K562 (cell line): ENCODE measurements at regions not wholly inside any gene's neighbourhood (a gene's known extent, or its start where the extent isn't known, plus 50 kb on each side); places are given as distances from the start of the nearest gene placed in this dataset.

ENCODE experiments used
- ATAC-seq: fragments of 200-7000 bp; cut with Tn5 transposase; 3 replicates; pipeline ENCODE4 v1.9.1; 2020; ENCODE audit warnings: moderate library complexity
- BruUV-seq: library from RNA; stranded (reverse); fragments of 400-500 nt; replicated peaks from 2 replicates; lab custom pipeline; 2021; lab: Mats Ljungman, UMichigan
- CTCF ChIA-PET: fragments of 300-600 bp; formaldehyde crosslinking; extraction: SDS; loops from one replicate; lab custom pipeline; 2021; ENCODE audit warnings: low intra/inter-chr PET ratio; lab: Yijun Ruan, JAX
- POLR2A ChIA-PET: fragments of 300-600, 350-650 bp; sonication (Branson Sonifier 250); formaldehyde crosslinking; extraction: SDS; loops from one replicate; lab custom pipeline; 2021; ENCODE audit warnings: antibody characterized with exemption, inconsistent platforms; lab: Yijun Ruan, JAX
- DNase-seq, 4 experiments: peaks; one replicate each; pipeline versions ENCODE4 v3.0.0 to v3.0.0-alpha.2; 2011 to 2018; ENCODE audit warnings: low spot score in 3 of 4, mixed read lengths in 3 of 4; ENCODE audit errors: extremely low read depth in 1 of 4
- FAIRE-seq: peaks from 2 replicates; lab custom pipeline; 2011; peaks lifted over from hg19 to GRCh38; lab: Jason Lieb, UNC
- H2AFZ ChIP-seq: 2 replicates; pipeline ENCODE4 v1.6.0; 2011; ENCODE audit warnings: low read depth, low read length, control low read depth, inconsistent platforms
- H3K27ac ChIP-seq: fragments of 200-600 bp; 3 replicates; pipeline ENCODE4 v1.8.0; 2011; ENCODE audit warnings: low read depth, mild to moderate bottlenecking, control low read depth, inconsistent platforms, low read length, moderate library complexity, mixed read lengths; ENCODE audit errors: extremely low read depth
- H3K27me3 ChIP-seq, 2 experiments: fragments of 300-600 bp in 1 of 2; 2 replicates in 1 of 2; 3 replicates in 1 of 2; pipeline versions ENCODE4 v1.6.0 to v1.8.0; 2011; ENCODE audit warnings: inconsistent platforms in 2 of 2, low read length in 2 of 2, mild to moderate bottlenecking in 1 of 2, mixed read lengths in 1 of 2, moderate library complexity in 1 of 2; ENCODE audit not compliant: control insufficient read depth in 2 of 2, insufficient read depth in 2 of 2
- H3K36me3 ChIP-seq: fragments of 300-600 bp; 3 replicates; pipeline ENCODE4 v1.8.0; 2011; ENCODE audit warnings: mild to moderate bottlenecking, low read length, inconsistent platforms; ENCODE audit not compliant: control insufficient read depth, insufficient read depth
- H3K4me1 ChIP-seq, 2 experiments: fragments of 200-600 bp in 1 of 2; replicated peaks in 1 of 2; 2 replicates in 1 of 2; 3 replicates in 1 of 2; pipeline versions ENCODE4 v1.5.1 to v1.8.0; 2011; ENCODE audit warnings: inconsistent platforms in 2 of 2, low read length in 2 of 2, mild to moderate bottlenecking in 1 of 2, mixed read lengths in 1 of 2, moderate library complexity in 1 of 2; ENCODE audit not compliant: control insufficient read depth in 2 of 2, insufficient read depth in 2 of 2
- H3K4me2 ChIP-seq: 2 replicates; pipeline ENCODE4 v1.6.1; 2011; ENCODE audit warnings: low read length, control low read depth, inconsistent platforms, mixed read lengths; ENCODE audit not compliant: insufficient read depth
- H3K4me3 ChIP-seq: fragments of 200-600 bp; sonication (generic), shearing (Covaris generic); 2 replicates; pipeline ENCODE4 v1.5.1; 2016; ENCODE audit warnings: control low read depth, inconsistent platforms
- H3K79me2 ChIP-seq: fragments of 200-600 bp; 3 replicates; pipeline ENCODE4 v1.8.0; 2011; ENCODE audit warnings: low read length, inconsistent platforms; ENCODE audit not compliant: control insufficient read depth, insufficient read depth
- H3K9ac ChIP-seq, 2 experiments: 2 replicates each; pipeline versions ENCODE4 v1.6.0 to v1.6.1; 2011; ENCODE audit warnings: low read depth in 2 of 2, low read length in 2 of 2, control low read depth in 1 of 2, inconsistent platforms in 1 of 2, mild to moderate bottlenecking in 1 of 2, mixed read lengths in 1 of 2; ENCODE audit not compliant: insufficient read depth in 1 of 2
- H3K9me1 ChIP-seq: one replicate; pipeline ENCODE4 v1.6.0; 2011; ENCODE audit warnings: inconsistent platforms, mild to moderate bottlenecking, low read length, moderate library complexity; ENCODE audit not compliant: control insufficient read depth, insufficient read depth
- H3K9me3 ChIP-seq: replicated peaks from 2 replicates; pipeline ENCODE4 v1.5.1; 2011; ENCODE audit warnings: low read depth, low read length, inconsistent platforms; ENCODE audit not compliant: control insufficient read depth, insufficient read depth
- H4K20me1 ChIP-seq: replicated peaks from 2 replicates; pipeline ENCODE4 v1.6.1; 2011; ENCODE audit warnings: low read length, inconsistent platforms, mixed read lengths; ENCODE audit not compliant: control insufficient read depth, insufficient read depth
- ETV5 ChIP-seq: sonication (generic); formaldehyde crosslinking; IDR thresholded peaks from 2 replicates; pipeline ENCODE4 v1.4.0; 2020; ENCODE audit warnings: low read depth, mild to moderate bottlenecking, missing genetic modification reagents
- ZC3H11A ChIP-seq: IDR thresholded peaks from 2 replicates; pipeline ENCODE4 v1.6.1; 2012; ENCODE audit warnings: low read depth, low read length, improper control_type of control experiment
- WGBS: fragments of 100-300 bp; shearing (Covaris generic); methylation state at CpG from one replicate; pipeline ENCODE4 v1.1.6; 2016; ENCODE audit warnings: low coverage, mixed read lengths; ENCODE audit not compliant: insufficient coverage; ENCODE audit errors: missing lambda C conversion rate; 5-methylcytosine and 5-hydroxymethylcytosine counted together
- in situ Hi-C: fragments of 300-500 bp; cut with MboI; formaldehyde crosslinking; loops from 4 replicates; pipeline ENCODE4 v1.15.0; 2018; ENCODE audit warnings: inconsistent platforms, mixed read lengths
- intact Hi-C: fragments of 100-400 bp; cut with micrococcal nuclease; formaldehyde crosslinking; loops from 2 replicates; pipeline ENCODE4 v1.14.2; 2022
- TF ChIP-seq, protein P1 (sequence below), 2 experiments: IDR thresholded peaks; 2 replicates each; pipeline ENCODE4 v1.6.1; 2011; ENCODE audit warnings: borderline replicate concordance in 1 of 2, control low read depth in 1 of 2, low read depth in 1 of 2, low read length in 1 of 2, mild to moderate bottlenecking in 1 of 2, mixed read lengths in 1 of 2, moderate library complexity in 1 of 2; ENCODE audit not compliant: insufficient read depth in 1 of 2, insufficient read length in 1 of 2, poor library complexity in 1 of 2, severe bottlenecking in 1 of 2; ENCODE audit errors: extremely low read depth in 1 of 2

GRCh38 chr5:135133181-135133580 is 99.2 kb upstream of the PITX1 start:
- CTCF ChIA-PET: no interaction called here
- ATAC-seq: no peak
- Histone ChIP-seq H3K9me3 (no peaks in the 10 kb centered on the region), H3K9me1 (peaks cover 3% of the 10 kb centered on the region), H4K20me1 (no peaks in the 10 kb centered on the region), H3K4me1 (peaks cover 43 to 70% of the 10 kb centered on the region in 2 experiments), H3K27ac (peak overlapping the region; percentile 91), H3K79me2 (no peaks in the 10 kb centered on the region), H3K36me3 (no peaks in the 10 kb centered on the region), H3K4me3 (no peak overlapping the region), H3K9ac (peak overlapping the region; percentile 77 to 80; a peak in 3 of 4 replicates), H3K4me2 (peak overlapping the region; percentile 50; the same call in 1 of the 2 replicates), H3K27me3 (no peaks in the 10 kb centered on the region), H2AFZ (peak overlapping the region; percentile 58; the same call in 1 of the 2 replicates)
- TF ChIP-seq ZC3H11A (no peak), ETV5 (peak; percentile 18; the same call in 1 of the 2 replicates)
- TF ChIP-seq, protein P1, sequence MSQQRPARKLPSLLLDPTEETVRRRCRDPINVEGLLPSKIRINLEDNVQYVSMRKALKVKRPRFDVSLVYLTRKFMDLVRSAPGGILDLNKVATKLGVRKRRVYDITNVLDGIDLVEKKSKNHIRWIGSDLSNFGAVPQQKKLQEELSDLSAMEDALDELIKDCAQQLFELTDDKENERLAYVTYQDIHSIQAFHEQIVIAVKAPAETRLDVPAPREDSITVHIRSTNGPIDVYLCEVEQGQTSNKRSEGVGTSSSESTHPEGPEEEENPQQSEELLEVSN (IDR thresholded peaks at IDR 0.05; ENCODE audit: borderline replicate concordance in 1 of 2, extremely low read depth in 1 of 2, insufficient read depth in 1 of 2, insufficient read length in 1 of 2, low read depth in 1 of 2, low read length in 1 of 2, poor library complexity in 1 of 2, severe bottlenecking in 1 of 2): peak in 1 of 2 experiments; percentile 5
- 77% methylated on average over 9 of the region's 9 CpGs for WGBS
- in situ Hi-C loops: no loop called here
- no peak for DNase-seq
- FAIRE-seq: no peak
- intact Hi-C loops: loop anchor here (5.0 kb wide), 1 partner anchor 54 kb away; no protein-coding TSS in a partner anchor
- BruUV-seq: no TSS peak
- POLR2A ChIA-PET: interaction anchor here (0.6 to 1.6 kb wide), 5 partner anchors 11 to 756 kb away, joined by 3 to 6 read pairs (median 5); no protein-coding TSS in a partner anchor
